ENCODE measurements at regions not wholly inside any gene's neighbourhood (a gene's known extent, or its start where the extent isn't known, plus 50 kb on each side); places are given as distances from the start of the nearest gene placed in this dataset.
"Not testable (repeated sequence)": the region's sequence is repeated elsewhere in the genome, so short reads cannot be mapped to it uniquely, and the experiment has no call there.

GRCh38 chr6:84860509-84860908, 96.1 kb upstream of the TBX18 start:
- H3K27ac ChIP-seq (ENCODE audit: insufficient read depth, low read length, poor library complexity, severe bottlenecking), result no peak overlapping the region
- Mint-ChIP-seq H3K9me3 (peaks cover 0 to 6% (median 0%) of the 10 kb centered on the region in 7 donors), H3K4me1 (no peaks in the 10 kb centered on the region), H3K27ac (no peak overlapping the region), H3K36me3 (no peaks in the 10 kb centered on the region), H3K4me3 (no peak overlapping the region), H3K27me3 (no peaks in the 10 kb centered on the region)
- no peaks in the 10 kb centered on the region for H3K27me3 ChIP-seq (ENCODE audit: control insufficient read depth, insufficient read depth, low read length)
- H3K9me3 ChIP-seq (ENCODE audit: control insufficient read depth in 2 of 2, low read length in 2 of 2), result no peaks in the 10 kb centered on the region
- ATAC-seq (ENCODE audit: low read depth in 2 of 2) (no peak), DNase-seq (no peak)
- no peaks in the 10 kb centered on the region for H3K4me1 ChIP-seq (ENCODE audit: control insufficient read depth, insufficient read depth, low read length, poor library complexity, severe bottlenecking)
- no peaks in the 10 kb centered on the region for H3K36me3 ChIP-seq (ENCODE audit: control insufficient read depth, insufficient read depth, low read length)
- no peak overlapping the region for H3K4me3 ChIP-seq (ENCODE audit: low read depth, low read length)

- Mint-ChIP-seq H3K4me3 (peak overlapping the region in 1 of 4 donors; percentile 40), H3K4me1 (no peaks in the 10 kb centered on the region), H3K36me3 (no peaks in the 10 kb centered on the region), H3K27me3 (no peaks in the 10 kb centered on the region), H3K9me3 (peaks cover 0 to 7% (median 1%) of the 10 kb centered on the region in 7 donors), H3K27ac (no peak overlapping the region)
- Histone ChIP-seq H3K27ac (ENCODE audit: insufficient read depth, low read length, poor library complexity, severe bottlenecking) (no peak overlapping the region), H3K36me3 (ENCODE audit: control insufficient read depth, insufficient read depth, low read length) (no peaks in the 10 kb centered on the region), H3K27me3 (ENCODE audit: control insufficient read depth, insufficient read depth, low read length) (no peaks in the 10 kb centered on the region), H3K4me3 (ENCODE audit: low read depth, low read length) (no peak overlapping the region), H3K9me3 (ENCODE audit: control insufficient read depth in 2 of 2, low read length in 2 of 2) (no peaks in the 10 kb centered on the region), H3K4me1 (ENCODE audit: control insufficient read depth, insufficient read depth, low read length, poor library complexity, severe bottlenecking) (no peaks in the 10 kb centered on the region)
- DNase-seq (no peak), ATAC-seq (ENCODE audit: low read depth in 2 of 2) (no peak)
Observed at GRCh38 chr6:84854811-84855400, 90.5 kb upstream of the TBX18 start.

- H3K27me3 Mint-ChIP-seq, result no peaks in the 10 kb centered on the region
- H3K9me3 Mint-ChIP-seq, result peaks cover 0 to 6% (median 1%) of the 10 kb centered on the region in 7 donors
- Histone ChIP-seq H3K4me3 (ENCODE audit: low read depth, low read length) (no peak overlapping the region), H3K4me1 (ENCODE audit: control insufficient read depth, insufficient read depth, low read length, poor library complexity, severe bottlenecking) (no peaks in the 10 kb centered on the region), H3K27ac (ENCODE audit: insufficient read depth, low read length, poor library complexity, severe bottlenecking) (no peak overlapping the region), H3K9me3 (ENCODE audit: control insufficient read depth in 2 of 2, low read length in 2 of 2) (no peaks in the 10 kb centered on the region), H3K36me3 (ENCODE audit: control insufficient read depth, insufficient read depth, low read length) (no peaks in the 10 kb centered on the region), H3K27me3 (ENCODE audit: control insufficient read depth, insufficient read depth, low read length) (no peaks in the 10 kb centered on the region)
- H3K4me1 Mint-ChIP-seq, result no peaks in the 10 kb centered on the region
- DNase-seq, result no peak
- no peak overlapping the region for H3K4me3 Mint-ChIP-seq
- H3K36me3 Mint-ChIP-seq, result no peaks in the 10 kb centered on the region
- ATAC-seq (ENCODE audit: low read depth in 2 of 2), result no peak
- no peak overlapping the region for H3K27ac Mint-ChIP-seq
Observed at GRCh38 chr6:84853901-84854300, 89.5 kb upstream of the TBX18 start.

GRCh38 chr6:84848960-84849359, 84.6 kb upstream of the TBX18 start:
- ATAC-seq (ENCODE audit: low read depth in 2 of 2) (no peak), DNase-seq (no peak)
- no peaks in the 10 kb centered on the region for H3K36me3 Mint-ChIP-seq
- Histone ChIP-seq H3K4me3 (ENCODE audit: low read depth, low read length) (no peak overlapping the region), H3K27ac (ENCODE audit: insufficient read depth, low read length, poor library complexity, severe bottlenecking) (no peak overlapping the region), H3K27me3 (ENCODE audit: control insufficient read depth, insufficient read depth, low read length) (no peaks in the 10 kb centered on the region), H3K4me1 (ENCODE audit: control insufficient read depth, insufficient read depth, low read length, poor library complexity, severe bottlenecking) (no peaks in the 10 kb centered on the region), H3K36me3 (ENCODE audit: control insufficient read depth, insufficient read depth, low read length) (no peaks in the 10 kb centered on the region), H3K9me3 (ENCODE audit: control insufficient read depth in 2 of 2, low read length in 2 of 2) (no peaks in the 10 kb centered on the region)
- H3K27me3 Mint-ChIP-seq, result no peaks in the 10 kb centered on the region
- H3K9me3 Mint-ChIP-seq, result peaks cover 0 to 7% (median 1%) of the 10 kb centered on the region in 7 donors
- no peak overlapping the region for H3K27ac Mint-ChIP-seq
- no peak overlapping the region for H3K4me3 Mint-ChIP-seq
- H3K4me1 Mint-ChIP-seq, result no peaks in the 10 kb centered on the region

GRCh38 chr6:84847390-84848160, 83.2 kb upstream of the TBX18 start:
- H3K4me1 Mint-ChIP-seq, result no peaks in the 10 kb centered on the region
- no peak overlapping the region for H3K4me3 ChIP-seq (ENCODE audit: low read depth, low read length)
- no peaks in the 10 kb centered on the region for H3K36me3 ChIP-seq (ENCODE audit: control insufficient read depth, insufficient read depth, low read length)
- H3K27ac ChIP-seq (ENCODE audit: insufficient read depth, low read length, poor library complexity, severe bottlenecking), result no peak overlapping the region
- H3K27ac Mint-ChIP-seq, result no peak overlapping the region
- H3K36me3 Mint-ChIP-seq, result no peaks in the 10 kb centered on the region
- H3K9me3 ChIP-seq (ENCODE audit: control insufficient read depth in 2 of 2, low read length in 2 of 2), result no peaks in the 10 kb centered on the region
- no peaks in the 10 kb centered on the region for H3K27me3 Mint-ChIP-seq
- peaks cover 0 to 5% (median 1%) of the 10 kb centered on the region in 7 donors for H3K9me3 Mint-ChIP-seq
- peak overlapping the region in 1 of 4 donors; percentile 22 for H3K4me3 Mint-ChIP-seq
- H3K27me3 ChIP-seq (ENCODE audit: control insufficient read depth, insufficient read depth, low read length), result no peaks in the 10 kb centered on the region
- ATAC-seq (ENCODE audit: low read depth in 2 of 2), result no peak
- no peaks in the 10 kb centered on the region for H3K4me1 ChIP-seq (ENCODE audit: control insufficient read depth, insufficient read depth, low read length, poor library complexity, severe bottlenecking)
- DNase-seq, result no peak

GRCh38 chr6:84842525-84843166, 78.2 kb upstream of the TBX18 start:
- Histone ChIP-seq H3K27me3 (ENCODE audit: control insufficient read depth, insufficient read depth, low read length) (no peaks in the 10 kb centered on the region), H3K4me3 (ENCODE audit: low read depth, low read length) (no peak overlapping the region), H3K9me3 (ENCODE audit: control insufficient read depth in 2 of 2, low read length in 2 of 2) (no peaks in the 10 kb centered on the region), H3K27ac (ENCODE audit: insufficient read depth, low read length, poor library complexity, severe bottlenecking) (no peak overlapping the region), H3K4me1 (ENCODE audit: control insufficient read depth, insufficient read depth, low read length, poor library complexity, severe bottlenecking) (no peaks in the 10 kb centered on the region), H3K36me3 (ENCODE audit: control insufficient read depth, insufficient read depth, low read length) (no peaks in the 10 kb centered on the region)
- DNase-seq (no peak), ATAC-seq (ENCODE audit: low read depth in 2 of 2) (no peak)
- Mint-ChIP-seq H3K36me3 (no peaks in the 10 kb centered on the region), H3K4me3 (no peak overlapping the region), H3K9me3 (peaks cover 0 to 17% (median 7%) of the 10 kb centered on the region in 7 donors), H3K4me1 (no peaks in the 10 kb centered on the region), H3K27ac (no peak overlapping the region), H3K27me3 (no peaks in the 10 kb centered on the region)

GRCh38 chr6:84837068-84837866, 72.9 kb upstream of the TBX18 start:
- H3K4me3 ChIP-seq (ENCODE audit: low read depth, low read length); H3K4me1 ChIP-seq (ENCODE audit: control insufficient read depth, insufficient read depth, low read length, poor library complexity, severe bottlenecking); H3K27me3 ChIP-seq (ENCODE audit: control insufficient read depth, insufficient read depth, low read length); H3K27ac Mint-ChIP-seq; H3K36me3 ChIP-seq (ENCODE audit: control insufficient read depth, insufficient read depth, low read length); DNase-seq; H3K4me3 Mint-ChIP-seq; ATAC-seq (ENCODE audit: low read depth in 2 of 2); H3K9me3 ChIP-seq (ENCODE audit: control insufficient read depth in 2 of 2, low read length in 2 of 2); H3K36me3 Mint-ChIP-seq; H3K27ac ChIP-seq (ENCODE audit: insufficient read depth, low read length, poor library complexity, severe bottlenecking); H3K4me1 Mint-ChIP-seq; H3K27me3 Mint-ChIP-seq: not testable (repeated sequence)
- peaks cover 0 to 23% (median 6%) of the 10 kb centered on the region in 7 donors for H3K9me3 Mint-ChIP-seq

All from CD4-positive, CD25-positive, alpha-beta regulatory T cell (primary cell).